GM18873 (cell line): ENCODE measurements at regions not wholly inside any gene's neighbourhood (a gene's known extent, or its start where the extent isn't known, plus 50 kb on each side); places are given as distances from the start of the nearest gene placed in this dataset.
"Not testable (repeated sequence)": the region's sequence is repeated elsewhere in the genome, so short reads cannot be mapped to it uniquely, and the experiment has no call there.

Experiments used
- ATAC-seq: cut with Tn5 transposase; IDR thresholded peaks from one replicate; pipeline ENCODE4 v1.9.1; 2021; ENCODE audit warnings: mild to moderate bottlenecking, moderate library complexity, moderate number of reproducible peaks; ENCODE audit not compliant: unreplicated experiment, low FRiP score

DNA sequence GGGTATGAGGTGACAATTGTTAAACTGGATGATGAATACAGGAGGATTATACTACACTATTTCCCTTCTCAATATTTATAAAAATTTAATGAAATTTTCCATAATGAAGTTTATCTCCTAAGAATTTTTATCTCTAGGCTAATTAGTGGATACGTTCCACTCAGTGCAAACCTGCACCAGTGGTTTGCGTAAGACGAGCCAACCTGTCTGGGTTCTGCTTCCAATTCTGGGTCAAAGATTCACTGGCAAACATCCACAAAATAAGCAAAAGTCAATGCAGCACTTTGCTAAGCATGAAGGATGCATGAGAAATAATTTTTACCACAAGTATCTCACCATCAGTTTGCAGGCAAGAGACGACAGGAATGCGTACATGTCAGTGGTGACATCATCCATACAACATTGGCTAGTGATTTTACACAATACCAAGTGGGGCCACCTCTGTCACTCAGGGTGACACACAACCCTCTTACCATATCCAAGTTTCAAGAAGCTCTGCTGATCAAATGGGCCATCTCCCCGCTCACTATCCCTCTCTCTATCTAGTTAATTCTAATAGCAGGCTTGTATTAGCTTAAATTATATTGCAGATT is 51.7 kb downstream of the FAM50B start:
- no peak for ATAC-seq

DNA sequence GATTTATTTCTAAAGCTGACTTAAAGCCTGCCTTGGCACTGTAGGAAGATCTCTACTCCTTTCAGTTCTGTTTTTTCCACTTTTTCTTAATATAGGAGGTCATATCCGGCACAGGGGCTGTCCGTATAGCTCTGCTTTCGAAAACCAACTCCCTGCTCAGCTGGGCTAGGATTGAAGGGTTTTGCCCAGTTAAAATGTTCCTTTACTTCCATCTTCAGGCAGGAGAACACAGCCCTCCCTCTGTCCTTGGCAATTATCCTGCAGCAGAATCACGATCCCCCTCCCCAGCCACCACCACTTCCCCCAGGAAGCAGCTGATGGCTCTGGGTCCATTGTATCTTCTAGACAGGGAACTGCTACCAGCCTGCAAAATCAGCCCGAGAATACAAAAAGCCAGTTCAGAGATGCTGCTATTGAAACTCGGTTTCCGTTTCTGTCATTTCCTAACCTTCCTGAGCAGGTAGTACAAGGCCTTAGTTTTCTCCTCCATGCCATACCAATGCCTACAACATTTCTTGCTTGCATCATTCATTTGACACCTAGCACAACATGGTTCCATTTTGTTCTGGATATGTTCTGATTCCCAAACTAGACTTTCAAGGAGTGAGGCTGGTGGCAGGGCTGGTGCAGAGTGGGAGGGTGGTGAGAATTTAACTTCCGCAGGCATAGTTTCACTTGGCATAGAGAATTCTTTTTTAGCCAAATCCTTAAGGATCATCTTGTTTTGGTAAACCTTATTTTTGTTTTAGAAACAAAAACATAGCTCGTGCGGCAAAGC is 53.9 kb downstream of the FAM50B start:
- ATAC-seq = no peak

DNA sequence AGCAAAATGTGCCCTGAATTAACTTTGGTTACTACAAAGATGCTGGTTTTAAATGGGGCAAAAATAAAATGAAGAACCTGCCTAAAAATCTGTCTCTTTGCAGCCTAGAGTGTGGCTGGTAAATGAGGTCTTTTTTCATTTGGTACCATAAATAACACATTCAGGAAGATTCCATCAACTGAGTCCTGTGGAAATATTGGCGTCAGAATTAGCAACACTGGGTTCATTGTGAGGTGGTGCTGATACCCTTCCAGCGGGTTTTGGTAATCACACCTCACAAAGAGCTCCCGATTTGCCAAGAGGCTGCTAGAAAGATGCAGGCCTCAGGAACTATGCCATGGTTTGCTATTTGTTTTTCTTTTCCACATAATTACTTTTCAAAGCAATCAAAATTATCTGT is 55.3 kb downstream of the FAM50B start:
- no peak for ATAC-seq

DNA sequence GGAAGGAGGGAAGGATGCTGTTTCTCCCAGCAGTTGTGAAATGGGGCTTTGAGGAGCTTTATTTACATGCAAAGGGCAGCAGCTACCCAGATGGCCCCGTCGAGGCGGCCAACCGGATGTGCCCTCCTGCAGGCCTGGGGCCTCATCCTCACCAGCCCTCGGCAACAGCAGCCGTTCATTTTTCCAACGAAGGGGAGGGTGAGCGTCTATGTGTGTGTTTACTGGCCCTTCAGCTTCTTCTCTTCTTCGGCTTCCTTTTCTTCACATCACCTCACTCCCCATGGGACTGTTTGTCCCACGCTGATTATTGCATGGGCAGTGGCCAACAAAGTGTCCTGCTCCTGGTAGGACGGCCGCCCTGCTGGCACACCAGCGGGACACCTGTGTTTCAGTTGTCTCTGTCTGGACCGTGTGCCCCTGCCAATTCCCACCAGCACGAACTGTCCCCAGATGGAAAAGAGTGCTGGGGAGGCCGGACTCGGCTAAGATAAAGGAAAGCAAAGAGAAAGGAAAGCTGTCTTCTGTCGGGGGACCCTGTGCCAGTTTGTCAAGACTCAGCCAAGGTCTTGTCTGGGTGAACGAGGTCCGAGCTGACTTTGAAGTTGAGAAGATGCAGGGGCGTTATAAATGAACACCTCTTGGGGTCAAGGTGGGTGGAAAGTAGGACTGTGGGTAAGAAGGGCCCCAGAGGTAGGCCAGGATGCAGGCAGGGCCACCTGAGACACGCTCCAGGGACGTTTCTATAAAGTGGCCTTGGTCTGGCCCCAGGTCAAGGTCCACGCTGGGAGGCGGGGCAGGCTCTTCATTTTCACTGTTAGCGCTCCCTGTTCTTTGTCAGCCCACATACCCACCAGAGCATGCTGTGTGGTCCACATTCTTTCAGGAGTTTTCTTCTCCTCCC is 57.0 kb downstream of the FAM50B start:
- ATAC-seq = no peak

DNA sequence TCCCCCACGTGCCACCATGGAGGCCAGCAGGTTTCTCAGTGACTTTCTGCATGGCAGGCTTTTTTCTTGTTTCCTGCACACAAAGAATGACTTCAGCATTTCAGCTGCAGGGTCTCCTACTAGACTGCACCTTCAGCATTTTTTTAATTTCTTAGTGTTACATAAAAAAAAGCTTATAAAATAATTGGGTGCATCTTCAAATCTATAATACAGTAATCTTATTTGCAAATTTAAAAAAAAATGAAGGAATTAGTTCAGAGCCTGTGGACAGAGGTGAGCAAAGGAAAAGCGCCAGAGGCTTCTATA is 57.6 kb downstream of the FAM50B start:
- ATAC-seq = no peak

DNA sequence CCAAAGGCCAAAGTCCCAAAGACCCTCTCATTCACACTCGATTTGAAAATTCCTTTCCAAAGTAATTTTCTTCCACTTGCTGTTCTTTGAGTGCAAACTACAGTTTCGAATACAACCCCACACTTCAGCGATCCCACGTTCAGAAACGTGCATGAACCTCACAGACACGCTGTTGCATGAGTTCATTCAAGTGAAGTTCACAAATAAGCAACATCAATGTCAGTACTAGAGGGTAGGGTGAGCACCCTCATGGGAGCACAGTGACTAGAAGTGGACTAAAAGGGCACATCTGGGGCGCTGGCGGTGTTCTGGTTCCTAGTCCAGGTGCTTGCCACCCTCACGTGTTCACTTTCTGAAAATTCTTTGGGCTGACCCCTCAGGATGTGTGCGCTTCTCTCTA is 59.0 kb downstream of the FAM50B start:
- ATAC-seq = no peak

DNA sequence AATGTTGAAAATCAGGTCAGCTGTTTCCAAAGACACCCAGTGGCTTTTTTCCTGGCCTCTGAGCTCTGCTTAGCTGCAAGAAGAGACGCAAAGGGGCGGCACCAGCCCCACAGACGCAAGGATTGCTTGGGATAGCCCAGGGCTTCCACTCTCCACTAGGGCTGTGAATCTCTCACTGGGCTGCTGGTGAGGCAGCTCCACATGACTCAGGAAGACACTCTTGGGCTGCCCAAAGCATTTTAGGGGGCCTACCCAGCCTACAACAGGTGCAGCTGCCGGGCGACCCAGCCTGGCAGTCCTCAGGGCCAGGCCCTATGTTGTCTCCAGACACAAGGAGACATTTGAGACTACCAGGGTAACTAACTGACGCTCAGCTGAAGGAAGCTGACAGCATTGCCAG is 59.8 kb downstream of the FAM50B start:
- no peak for ATAC-seq

DNA sequence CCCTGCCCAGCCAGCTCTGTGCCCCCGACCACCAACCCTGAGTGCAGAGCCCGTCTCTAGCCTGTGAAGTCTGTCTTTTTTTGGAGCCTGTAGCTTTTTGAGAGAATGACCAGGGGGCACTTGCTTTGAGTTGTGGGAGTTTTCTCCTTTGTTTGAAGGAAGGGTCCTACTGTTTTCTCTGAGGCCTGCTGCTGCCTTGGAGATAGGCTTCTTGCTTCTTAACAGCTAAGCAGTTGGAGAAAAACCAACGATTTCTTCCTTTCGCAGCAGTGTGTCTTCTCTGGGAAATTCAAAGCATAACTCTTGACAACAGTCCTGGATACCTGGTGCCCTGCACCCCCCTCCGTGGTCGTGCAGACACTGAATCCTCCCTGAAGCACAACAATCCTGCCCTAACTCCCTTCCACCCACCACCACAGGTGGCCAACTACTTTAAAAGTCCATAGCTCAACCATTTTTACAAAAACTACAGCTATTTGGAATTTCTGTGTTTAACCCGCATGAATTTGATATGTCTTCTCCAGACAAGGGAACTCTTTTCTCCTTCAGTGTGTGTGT is 61.0 kb downstream of the FAM50B start:
- ATAC-seq = no peak

DNA sequence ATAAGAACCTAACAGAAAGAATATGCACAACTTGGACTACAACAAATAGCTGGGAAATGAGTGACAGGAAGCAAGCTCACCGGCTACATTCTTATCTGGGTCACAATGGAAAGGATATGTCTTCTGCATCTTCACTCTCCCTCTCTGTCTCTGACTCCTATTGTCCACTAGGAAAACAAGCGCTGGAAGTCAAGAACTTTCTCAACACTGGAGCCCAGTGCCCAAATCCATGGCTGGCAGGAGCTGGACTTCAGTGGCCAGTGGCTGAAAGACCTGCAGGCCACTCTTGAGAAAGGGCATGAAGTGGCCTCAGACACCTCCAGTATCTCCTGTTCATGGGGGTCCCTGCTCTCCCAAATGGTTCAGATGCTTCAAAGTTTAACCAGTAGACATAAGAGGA is 62.0 kb downstream of the FAM50B start:
- no peak for ATAC-seq

DNA sequence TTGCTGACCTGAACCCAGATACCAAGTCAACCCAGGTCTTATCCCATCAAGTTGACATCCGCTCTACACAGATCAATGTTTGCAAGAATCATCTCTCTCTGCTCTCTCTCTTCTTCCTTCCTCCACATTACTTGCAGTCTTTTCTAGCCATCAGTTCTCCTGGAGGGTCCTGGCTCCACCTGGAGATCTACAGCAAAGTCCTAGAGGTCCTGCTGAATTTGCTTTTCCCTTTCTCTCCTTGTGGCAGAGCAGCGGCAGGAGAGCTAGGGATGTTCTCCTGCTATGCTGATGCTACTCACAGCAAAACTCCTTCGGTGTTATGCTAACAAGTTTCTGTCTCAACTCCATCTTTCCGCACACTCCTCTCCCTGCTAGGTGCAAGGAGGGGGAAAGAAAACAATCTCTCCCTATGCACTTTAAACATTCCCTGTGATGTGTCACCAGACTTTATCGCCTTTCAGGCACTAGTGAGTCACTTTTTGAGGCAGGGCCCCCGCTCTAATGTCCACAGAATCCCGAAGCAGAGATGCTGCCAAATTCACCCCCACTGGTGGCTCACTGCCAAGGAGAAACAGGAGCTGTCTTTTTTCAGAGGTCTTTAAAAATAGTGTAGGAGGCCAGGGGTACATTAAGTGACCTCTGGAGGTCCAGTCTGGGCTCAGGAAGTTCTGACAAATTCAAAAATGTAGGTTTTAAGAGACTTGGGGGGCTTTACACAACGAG is 62.6 kb downstream of the FAM50B start:
- ATAC-seq = no peak

DNA sequence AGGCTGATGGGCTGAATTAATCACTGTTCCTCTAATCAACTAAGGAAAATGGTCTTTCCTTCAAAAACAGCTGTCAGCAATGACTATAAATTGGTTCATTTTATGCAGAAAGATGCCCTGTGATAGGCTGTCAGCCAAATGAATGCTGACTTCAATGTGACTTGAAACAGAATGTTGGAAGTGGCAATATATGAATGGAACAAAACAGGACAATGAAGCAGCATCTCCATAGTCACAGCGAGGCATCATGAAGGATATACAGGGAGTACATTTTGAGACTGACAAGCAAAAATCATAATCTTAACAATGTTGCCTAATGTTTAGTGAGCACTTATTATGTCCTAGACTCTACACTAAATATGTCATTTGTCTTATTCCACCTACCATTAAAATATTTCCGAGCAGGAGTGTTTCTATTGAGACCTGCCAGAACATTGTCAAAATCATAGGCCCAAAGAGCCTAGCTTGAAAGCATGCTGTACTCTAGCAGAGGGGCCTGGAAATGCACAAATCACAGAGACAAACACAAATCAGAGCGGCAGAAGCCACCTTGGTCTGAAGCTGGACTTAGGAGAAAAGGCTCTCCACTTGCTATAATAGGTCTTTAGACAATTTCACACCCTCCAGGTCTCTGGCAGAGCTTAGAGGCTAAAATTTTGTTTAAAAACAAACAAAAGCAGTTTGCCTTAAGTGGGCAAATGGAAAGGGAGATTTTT is 63.3 kb downstream of the FAM50B start:
- no peak for ATAC-seq

DNA sequence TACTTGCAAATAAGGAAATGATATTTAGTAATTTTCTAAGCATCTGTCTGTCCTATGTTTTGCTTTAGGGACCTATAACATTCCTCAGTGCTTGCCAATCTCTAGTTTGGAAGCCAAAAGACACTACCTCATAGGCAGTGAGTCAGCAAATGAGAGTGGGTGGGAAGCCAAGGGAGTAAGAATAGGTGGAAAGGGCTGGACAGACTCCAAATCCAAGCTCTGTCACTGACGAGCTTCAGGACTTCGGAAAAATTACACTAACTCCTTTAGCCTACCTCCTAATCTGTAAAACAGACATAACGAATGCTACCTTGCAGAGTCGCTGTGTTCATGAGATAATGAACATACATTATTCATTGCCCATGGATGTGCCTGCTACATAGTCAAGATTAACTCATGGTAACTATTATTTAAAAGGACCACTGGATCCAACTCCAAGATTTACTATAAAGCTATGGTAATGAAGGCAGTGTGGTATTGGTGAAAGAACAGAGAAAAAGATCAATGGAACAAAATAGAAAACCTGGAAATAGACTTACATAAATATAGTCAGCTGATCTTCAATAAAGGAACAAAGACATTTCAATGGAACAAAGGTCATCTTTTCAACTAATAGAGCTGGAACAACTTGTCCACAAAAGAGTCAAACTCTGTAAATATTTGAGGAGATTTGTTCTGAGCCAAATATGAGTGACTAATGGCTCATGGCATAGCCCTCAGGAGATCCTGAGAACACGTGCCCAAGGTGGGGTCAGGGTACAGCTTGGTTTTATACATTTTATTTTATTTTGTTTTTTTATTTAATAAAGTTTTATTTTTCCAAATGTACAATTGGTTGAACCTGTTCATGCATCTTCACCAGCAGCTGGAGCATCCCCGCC is 64.1 kb downstream of the FAM50B start:
- no peak for ATAC-seq

DNA sequence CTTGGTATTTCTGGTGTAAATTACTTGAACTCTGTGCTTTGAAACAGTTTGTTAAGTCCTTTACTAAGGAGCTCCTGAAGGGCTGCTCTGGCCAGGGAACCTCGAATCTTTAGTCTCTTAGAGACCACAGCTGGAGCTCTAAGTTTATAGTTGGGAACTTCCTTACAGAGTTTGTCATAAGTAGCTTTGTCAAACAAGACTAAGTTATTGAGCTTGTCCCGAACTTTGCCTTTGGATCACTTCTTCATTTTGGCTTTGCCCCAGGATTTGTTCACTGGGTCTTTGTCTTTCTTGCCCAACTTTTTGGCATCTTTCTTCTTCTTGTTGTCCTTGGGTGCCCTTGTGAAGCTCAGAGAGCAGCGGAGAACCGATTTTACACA is 64.8 kb downstream of the FAM50B start:
- no peak for ATAC-seq

DNA sequence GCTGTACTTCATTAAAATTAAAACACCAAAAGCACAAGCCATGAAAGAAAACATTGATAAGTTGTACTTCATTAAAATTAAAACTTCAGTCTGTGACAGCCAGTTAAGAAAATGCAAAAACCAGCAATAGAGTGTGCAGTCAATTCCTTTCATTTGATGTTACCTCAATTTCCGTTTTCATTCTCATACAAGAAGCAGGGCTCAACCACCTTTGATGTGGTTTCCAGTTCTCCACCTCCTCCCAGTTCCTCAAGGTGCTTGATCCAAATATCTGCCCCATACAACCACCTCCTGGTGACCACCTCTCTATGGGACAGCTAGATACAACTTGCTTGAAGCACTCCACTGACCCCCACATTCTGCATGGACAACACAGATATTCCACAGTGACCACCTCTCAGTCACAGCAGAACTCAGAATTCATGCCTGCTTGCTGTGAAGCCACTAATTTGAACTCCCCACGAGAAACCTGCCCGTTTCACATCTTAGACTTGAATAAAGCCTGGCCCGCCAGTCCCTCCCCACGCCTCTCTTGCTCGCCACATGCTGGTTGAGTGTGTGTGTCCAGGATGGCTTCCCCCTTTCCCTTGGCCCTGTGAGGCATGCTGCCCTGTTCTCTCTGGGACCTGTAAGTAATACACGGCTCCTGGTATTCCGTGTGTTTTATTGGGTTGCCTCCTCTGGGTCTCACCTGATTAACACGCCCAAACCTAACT is 66.1 kb downstream of the FAM50B start:
- no peak for ATAC-seq

DNA sequence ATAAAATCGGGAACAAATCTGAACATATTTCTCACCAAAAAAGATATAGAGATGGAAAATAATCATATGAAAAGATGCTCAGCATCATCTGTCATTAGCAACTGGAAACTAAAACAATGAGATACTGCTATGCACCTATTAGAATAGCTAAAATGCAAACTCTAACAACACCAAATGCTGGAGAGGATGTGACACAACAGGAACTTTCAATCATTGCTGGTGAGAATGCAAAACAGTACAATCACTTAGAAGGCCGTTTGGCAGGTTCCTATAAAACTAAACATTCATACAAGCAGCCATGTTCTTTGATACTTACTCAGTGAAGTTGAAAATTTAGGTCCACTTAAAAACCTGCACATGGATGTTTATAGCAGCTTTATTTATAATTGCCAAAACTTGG is 67.0 kb downstream of the FAM50B start:
- ATAC-seq = no peak

DNA sequence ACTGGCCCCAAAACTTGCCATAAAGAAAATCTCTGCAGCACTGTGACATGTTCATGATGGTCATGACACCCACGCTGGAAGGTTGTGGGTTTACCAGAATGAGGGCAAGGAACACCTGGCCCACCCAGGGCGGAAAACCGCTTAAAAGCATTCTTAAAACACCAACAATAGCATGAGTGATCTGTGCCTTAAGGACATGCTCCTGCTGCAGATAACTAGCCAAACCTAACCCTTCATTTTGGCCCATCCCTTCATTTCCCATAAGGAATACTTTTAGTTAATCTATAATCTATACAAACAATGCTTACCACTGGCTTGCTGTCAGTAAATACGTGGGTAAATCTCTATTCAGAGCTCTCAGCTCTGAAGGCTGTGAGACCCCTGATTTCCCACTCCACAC is 67.6 kb downstream of the FAM50B start:
- not testable (repeated sequence) for ATAC-seq

DNA sequence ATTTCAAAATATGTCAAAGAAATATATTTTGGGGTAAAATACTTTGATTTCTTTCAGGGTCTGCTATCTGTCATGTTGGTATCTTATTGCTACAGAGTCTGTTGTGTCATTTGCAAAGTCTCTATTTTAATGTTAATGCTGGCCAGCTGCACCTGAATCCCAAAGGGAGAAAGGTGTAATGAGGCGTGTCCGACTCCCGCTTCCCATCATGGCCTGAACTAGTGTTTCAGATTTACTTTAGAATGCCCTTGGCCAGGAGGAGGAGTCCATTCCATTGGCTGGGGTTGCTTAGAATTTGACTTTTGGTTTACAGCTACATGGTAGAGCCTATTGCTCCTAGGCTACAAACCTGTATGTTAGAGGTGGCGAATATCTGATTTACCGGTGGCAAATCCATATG is 69.3 kb downstream of the FAM50B start:
- ATAC-seq = no peak

DNA sequence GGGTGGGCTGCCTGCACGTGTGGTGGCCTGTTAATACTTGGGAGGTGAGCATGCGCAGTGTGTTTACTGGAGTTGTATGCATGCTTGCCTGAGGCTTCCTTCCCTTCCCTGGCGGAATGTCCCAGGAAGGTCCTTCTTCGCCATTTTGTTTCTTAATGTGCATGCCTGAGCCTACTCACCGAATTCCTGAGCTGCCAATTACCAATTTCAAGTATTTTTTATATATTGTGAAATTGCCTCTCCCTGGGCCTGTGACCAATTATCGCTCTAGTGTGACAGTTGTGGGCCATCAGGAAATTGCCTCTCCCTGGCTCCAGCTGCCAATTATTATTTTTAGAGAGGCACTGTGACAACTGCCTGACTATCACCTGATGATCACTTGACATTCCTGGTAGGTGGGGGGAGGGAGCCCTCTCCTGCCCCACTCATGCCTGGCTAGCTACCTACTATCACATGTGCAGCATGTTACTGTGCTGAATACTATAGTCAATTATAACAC is 70.0 kb downstream of the FAM50B start:
- no peak for ATAC-seq
